ENCODE measurements at regions not wholly inside any gene's neighbourhood (a gene's known extent, or its start where the extent isn't known, plus 50 kb on each side); places are given as distances from the start of the nearest gene placed in this dataset.

DNA sequence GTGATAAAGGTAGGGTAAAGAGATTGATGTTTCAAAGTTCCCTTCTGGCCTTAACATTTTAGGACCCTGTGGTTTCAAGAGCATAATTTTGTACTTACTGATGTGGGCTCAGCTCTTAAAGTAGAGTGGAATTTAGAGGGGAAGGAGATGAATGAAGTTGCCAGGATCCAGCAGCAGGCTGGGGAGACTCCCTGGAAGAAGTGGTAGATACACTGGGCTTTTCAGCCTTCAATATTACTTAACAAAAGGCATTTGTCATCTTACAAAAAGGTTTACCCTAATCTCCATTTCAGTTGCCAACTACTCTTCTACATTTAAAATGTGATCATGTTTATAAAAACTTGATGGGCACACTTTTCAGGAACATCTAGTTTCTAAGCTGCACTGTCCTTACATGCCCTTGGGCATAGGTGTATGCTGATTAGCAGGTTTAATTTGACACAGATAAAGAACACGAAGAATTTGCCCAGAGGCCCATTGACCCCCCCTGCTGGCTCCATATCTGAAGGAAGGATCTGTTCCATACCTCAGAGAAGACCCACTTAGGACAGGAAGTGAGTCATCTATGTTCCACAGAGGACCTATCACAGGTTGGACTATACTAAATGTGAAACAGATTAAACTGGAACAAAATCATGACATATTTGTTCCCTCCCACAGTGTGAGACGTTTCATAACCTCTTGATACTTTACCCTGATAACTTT is 93.0 kb upstream of the LPP start:
- no peak for TF ChIP-seq SUZ12 (IDR thresholded peaks at IDR 0.05; ENCODE audit: extremely low read depth, insufficient read depth, insufficient read length)
- TF ChIP-seq YY1 (IDR thresholded peaks at IDR 0.05; ENCODE audit: insufficient read depth, insufficient read length) = no peak
- no peak for TF ChIP-seq ZNF274 (IDR thresholded peaks at IDR 0.05; ENCODE audit: low read depth, low read length)
